PFSK-1 (cell line): ENCODE measurements at regions not wholly inside any gene's neighbourhood (a gene's known extent, or its start where the extent isn't known, plus 50 kb on each side); places are given as distances from the start of the nearest gene placed in this dataset.

Source experiments
- FOXP2 ChIP-seq: optimal IDR thresholded peaks from 2 replicates; pipeline ENCODE3; 2011; ENCODE audit warnings: borderline replicate concordance, control low read depth, inconsistent platforms; ENCODE audit not compliant: insufficient read depth; ENCODE audit errors: extremely low read length, extremely low read depth
- POLR2AphosphoS5 ChIP-seq: IDR thresholded peaks from 2 replicates; pipeline ENCODE4 v1.6.1; 2012; ENCODE audit warnings: low read depth, mild to moderate bottlenecking, control low read depth, low read length, moderate library complexity
- REST ChIP-seq, 2 experiments: IDR thresholded peaks; 2 replicates each; pipeline versions ENCODE4 v1.6.1 to v1.8.0; 2011 to 2012; ENCODE audit warnings: low read depth in 2 of 2, low read length in 2 of 2, control low read depth in 1 of 2, inconsistent platforms in 1 of 2, mild to moderate bottlenecking in 1 of 2, moderate library complexity in 1 of 2; ENCODE audit not compliant: insufficient read depth in 1 of 2
- SIN3A ChIP-seq: IDR thresholded peaks from 2 replicates; pipeline ENCODE4 v1.6.1; 2012; ENCODE audit warnings: mild to moderate bottlenecking, low read length, moderate library complexity, borderline replicate concordance; ENCODE audit not compliant: insufficient read depth
- TAF1 ChIP-seq: IDR thresholded peaks from 2 replicates; pipeline ENCODE4 v1.6.1; 2012; ENCODE audit warnings: low read length, control low read depth, borderline replicate concordance; ENCODE audit not compliant: insufficient read depth

GRCh38 chr9:99365233-99365980 is 143.3 kb downstream of the SEC61B start:
- TF ChIP-seq TAF1 (no peak), REST (IDR thresholded peaks at IDR 0.05; ENCODE audit: insufficient read depth in 1 of 2, low read depth in 2 of 2, low read length in 2 of 2) (no peak), POLR2AphosphoS5 (no peak)

- TF ChIP-seq REST (IDR thresholded peaks at IDR 0.05; ENCODE audit: insufficient read depth in 1 of 2, low read depth in 2 of 2, low read length in 2 of 2) (no peak), POLR2AphosphoS5 (no peak), FOXP2 (no peak), SIN3A (no peak), TAF1 (no peak)
Measured at GRCh38 chr9:99366183-99366582, 144.1 kb downstream of the SEC61B start.

DNA sequence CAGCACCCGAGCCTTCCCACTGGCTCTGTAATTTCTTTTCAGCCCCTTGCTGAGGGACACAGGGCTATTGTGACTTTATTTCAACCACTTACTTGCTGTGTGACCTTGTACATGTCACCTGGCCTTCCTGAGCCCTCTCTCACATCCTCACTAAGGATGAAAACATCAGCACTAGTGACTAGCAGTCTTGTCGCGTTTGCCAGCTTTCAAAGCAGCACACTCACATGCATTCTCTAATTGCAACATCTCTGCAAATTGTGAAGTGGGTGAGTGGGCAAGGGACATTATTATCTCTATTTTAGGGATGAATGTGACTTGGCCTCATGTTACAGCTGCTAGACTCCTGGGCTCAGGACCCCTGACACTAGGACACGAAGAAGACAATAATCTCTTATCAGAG is 144.5 kb downstream of the SEC61B start:
- TF ChIP-seq REST (IDR thresholded peaks at IDR 0.05; ENCODE audit: insufficient read depth in 1 of 2, low read depth in 2 of 2, low read length in 2 of 2) (no peak), SIN3A (no peak), TAF1 (no peak), FOXP2 (no peak)

- peak; percentile 33 for TF ChIP-seq FOXP2
- no peak for TF ChIP-seq TAF1
- TF ChIP-seq REST (IDR thresholded peaks at IDR 0.05; ENCODE audit: insufficient read depth in 1 of 2, low read depth in 2 of 2, low read length in 2 of 2), result peak in 1 of 2 experiments; percentile 34; a peak in 1 of 4 replicates
- peak; percentile 24; the same call in 1 of the 2 replicates for TF ChIP-seq SIN3A
Measured at GRCh38 chr9:99368341-99369326, 146.6 kb downstream of the SEC61B start.
